Stimulated activated CD8-positive, alpha-beta memory T cell treated with anti-CD3 and anti-CD28 coated beads, Interleukin-4, amount 100 ng/mL, for 4 hours (primary cell): ENCODE measurements at regions not wholly inside any gene's neighbourhood (a gene's known extent, or its start where the extent isn't known, plus 50 kb on each side); places are given as distances from the start of the nearest gene placed in this dataset.

Experiments used
- DNase-seq, 2 donors: peaks; one replicate each; pipeline ENCODE4 v3.0.0-alpha.2; 2020; ENCODE audit warnings: low read depth in 2 of 2, low spot score in 1 of 2

DNA sequence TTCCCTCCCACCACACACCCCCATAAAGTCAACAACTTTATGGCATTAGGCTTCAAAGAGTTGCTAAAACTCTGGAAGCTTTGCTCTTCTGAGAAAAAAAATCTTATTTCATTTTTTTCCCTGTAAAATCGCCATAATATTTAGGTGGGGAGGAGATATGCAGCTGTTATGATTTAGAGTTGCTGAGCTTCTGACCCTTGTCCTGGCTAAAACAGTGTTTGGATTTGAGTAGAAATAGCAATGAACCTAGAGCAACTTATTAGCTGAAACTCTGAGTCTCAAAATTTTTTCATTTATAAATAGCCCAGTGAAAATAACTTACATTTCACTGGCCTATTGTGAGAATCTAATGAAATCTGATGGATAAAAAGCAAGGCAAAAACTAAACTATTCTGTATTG is 482.8 kb upstream of the NFIA start:
- DNase-seq: no peak

DNA sequence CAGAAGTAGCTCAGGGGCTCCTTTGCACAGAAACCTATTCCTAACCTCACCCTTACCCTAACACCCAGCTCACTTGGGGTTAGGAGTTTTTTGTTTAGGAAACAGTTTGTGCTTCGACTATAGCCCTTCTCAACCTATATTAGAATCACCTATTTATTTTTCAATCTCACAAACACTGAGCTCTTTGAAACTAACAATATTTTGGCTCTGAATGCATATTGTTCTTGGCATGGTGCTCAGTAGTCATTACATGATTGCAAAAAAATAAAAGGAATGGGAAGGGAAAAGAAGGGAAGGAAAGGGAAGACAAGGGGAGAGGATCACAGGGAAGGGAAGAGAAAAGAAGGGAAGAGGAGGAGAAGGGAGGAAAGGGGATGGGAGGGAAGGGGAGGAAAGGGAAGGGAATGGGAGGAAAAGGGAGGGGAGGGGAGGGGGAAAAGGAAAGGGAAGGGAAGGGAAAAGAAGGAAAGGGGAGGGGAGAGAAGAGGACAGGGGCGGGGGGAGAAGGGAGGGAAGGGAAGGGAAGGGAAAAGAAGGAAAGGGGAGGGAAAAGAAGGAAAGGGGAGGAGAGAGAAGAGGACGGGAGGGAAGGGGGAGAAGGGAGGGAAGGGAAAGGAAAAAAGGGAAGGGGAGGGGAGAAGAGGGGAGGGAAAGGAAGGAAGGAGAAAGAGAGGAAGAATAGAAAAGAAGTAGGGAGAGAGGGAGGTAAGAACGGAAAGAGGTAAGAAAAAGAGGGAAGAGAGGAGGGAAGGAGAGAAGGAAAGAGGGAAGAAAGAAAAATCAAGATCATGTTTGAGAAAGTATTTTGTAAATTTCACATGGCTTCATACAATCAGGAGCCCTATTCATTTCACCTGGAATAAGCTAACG is 484.1 kb upstream of the NFIA start:
- DNase-seq: no peak

DNA sequence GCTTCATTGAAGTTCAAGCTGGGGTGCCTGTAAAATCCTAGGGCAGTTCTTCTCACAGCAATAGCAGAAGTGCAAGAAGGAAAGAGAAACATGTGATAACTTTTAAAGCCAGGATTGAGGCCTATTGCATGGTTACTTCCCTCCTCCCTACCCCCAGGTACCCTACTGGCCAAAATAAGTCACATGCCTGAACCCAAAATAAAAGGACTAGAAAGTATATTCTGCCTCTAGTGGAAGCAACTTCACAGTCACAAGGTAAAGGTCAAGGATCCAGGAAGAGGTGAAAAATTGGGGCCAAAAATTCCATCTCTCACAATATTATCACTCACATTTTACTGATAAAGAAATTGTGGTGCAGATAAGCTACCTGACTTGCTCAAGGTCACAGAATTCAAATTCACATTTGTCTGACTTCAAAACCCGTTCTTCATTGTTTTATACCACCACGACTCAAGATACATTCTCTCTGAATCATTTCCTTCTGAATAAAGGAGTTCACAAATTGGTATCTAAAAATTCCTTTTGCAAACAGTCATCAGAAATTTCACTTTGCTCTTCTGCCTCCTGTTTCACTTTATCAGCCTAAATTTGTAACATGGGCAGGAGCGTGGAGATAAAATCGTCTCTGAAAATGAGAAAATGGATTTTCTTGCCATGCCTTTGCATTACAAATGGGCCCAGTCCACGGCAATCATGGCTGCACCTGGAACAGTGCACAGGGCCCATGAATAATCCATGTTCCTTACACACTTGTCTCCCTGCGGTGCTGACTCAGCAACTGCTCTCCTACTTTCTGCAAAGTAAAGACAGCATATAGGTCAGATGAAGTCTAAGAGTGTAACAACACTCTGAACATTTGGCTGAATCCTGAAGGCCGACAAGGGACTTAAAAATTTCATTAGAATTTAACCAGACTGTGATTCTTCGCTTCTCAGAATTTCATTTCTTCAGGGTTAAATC is 485.3 kb upstream of the NFIA start:
- no peak for DNase-seq

GRCh38 chr1:60591583-60591982 is 490.8 kb upstream of the NFIA start:
- DNase-seq: no peak

GRCh38 chr1:60589916-60590315 is 492.4 kb upstream of the NFIA start:
- DNase-seq: no peak

GRCh38 chr1:60589046-60589748 is 493.2 kb upstream of the NFIA start:
- no peak for DNase-seq

DNA sequence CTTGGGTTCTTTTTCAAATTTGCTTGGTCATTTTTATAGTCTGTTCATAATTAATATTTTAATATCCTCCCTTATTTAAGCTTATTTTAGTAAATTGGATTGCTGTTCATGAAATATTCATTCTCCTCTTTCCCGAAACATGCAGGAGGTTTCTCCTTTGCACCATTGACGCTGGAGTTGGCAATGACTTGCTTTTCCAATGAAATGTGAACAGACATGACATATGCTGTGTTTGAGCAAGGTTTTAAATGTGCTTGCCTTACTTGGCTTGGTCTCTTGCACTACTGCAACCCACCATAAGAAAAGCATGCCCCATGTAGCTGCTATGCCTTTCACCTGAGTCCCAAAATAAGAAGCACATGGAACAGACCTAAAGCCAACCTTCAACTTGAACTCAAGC is 498.0 kb upstream of the NFIA start:
- no peak for DNase-seq

DNA sequence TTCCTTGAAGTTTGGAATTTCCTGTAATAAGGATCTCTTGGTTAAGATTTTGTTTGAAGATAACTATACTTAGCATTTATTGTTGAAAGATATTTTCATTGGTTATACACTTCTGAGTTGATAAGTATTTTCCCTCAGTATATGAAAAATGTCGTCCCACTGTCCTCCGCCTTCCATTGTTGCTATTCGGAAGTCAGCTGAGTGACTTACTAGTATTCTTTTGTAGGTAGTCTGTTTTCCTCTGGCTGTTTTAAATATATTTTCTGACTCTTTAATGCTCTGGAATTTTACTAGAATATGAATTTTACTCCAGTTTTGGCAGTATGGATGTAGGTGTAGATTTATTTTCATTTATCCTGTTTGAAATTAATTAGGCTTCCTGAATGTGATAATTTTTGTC is 498.7 kb upstream of the NFIA start:
- no peak for DNase-seq

DNA sequence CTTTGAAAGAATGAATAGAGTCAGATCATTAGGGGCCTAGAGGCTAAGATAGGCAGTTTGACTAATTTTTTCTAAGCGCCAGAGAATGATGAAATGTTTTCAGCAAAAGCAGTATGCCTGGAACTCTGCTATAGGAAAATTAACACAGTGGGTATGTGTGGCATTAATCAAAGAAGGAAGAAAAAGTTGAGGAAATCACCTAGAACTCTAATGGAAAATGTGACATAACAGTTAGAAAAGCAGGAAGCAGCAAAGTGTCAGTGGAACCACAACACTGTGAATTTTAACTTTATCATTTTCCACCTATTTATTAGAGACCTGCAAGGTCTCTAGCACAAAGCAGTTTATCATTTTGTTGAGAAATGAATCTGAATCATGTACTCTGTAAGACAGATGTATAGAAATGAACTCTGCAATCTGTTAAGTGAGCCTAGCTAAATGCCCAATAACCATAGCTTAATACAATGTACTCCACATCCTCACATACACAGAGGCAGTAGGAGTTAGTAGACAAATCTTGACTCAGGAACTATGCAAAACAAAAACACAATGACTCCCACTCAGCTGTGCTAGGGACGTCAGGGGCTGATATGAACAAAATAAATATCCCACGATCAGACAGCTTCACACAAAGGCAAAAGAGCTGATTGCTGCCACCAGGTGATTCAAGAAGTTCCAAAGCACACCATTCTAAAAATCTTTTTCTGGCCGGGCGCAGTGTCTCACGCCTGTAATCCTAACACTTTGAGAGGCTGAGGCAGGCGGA is 500.7 kb upstream of the NFIA start:
- no peak for DNase-seq

DNA sequence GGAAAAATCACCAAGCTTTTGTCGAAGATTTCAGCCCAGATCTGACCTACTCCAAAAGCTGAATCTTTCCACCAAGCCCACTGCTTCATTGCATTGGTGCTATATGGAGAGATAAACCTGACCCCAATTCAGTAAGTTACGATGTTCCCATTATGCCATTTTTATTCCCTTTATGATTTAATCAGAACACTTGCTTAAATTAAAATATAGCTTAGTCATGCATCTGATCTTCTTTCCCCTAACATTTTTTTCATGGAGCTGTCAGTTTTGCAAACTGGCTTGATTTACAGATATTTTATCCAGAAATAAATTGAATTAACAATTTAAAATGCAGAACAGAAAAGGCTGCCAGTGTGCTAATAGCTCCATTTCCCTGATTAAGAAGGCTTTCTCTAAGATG is 503.5 kb upstream of the C1orf87 start:
- DNase-seq: no peak

GRCh38 chr1:60575326-60575977 is 501.9 kb upstream of the C1orf87 start:
- no peak for DNase-seq

DNA sequence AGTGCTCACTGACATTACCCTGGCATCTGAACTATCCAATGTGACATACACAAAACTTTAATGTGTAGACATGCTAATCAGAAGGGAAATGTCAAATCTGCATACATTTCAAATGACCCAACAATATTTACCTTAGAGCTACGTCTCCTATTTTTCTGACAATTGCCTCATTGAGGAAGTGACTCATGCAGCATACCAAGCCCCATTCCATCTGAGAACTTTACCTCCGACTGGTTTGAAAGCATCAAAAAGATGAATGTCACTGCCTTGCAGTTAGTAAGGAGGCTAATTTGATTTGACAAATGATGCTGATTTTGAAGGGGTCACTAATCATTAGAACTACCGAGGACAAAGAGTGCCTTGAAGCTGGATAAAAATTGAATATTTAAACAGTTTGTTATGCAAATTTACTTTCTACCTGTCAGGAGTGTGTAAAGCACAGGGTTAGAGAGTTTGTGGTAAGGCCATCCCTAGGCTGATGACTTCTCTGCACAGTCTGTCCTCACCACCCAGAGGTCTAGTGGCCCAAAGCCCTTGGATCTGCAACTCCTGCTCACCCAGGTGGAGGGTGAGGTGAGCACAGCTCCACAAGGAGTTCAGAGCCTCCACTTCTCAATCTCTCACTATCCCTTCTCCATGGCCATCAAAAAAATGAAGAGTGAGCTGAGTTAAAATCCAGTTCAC is 500.3 kb upstream of the C1orf87 start:
- DNase-seq: no peak

DNA sequence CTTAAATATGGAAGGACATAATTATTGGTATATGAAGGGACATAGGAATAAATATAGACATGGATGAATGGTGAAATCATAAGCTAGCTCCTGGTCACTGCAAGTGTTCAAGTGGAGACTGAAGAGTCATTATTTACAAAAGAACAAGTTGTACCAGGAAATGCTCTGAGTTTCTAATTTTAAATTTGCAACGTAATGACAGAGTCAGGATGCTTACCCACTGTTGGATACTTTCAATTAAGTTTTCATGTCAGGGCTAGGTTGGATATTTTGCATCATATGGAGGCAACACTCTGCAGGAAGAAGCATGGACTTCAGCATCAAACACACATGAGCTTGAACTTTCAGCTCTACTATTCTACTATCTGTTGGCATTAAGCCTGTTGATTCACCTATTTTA is 499.6 kb upstream of the C1orf87 start:
- DNase-seq: no peak

DNA sequence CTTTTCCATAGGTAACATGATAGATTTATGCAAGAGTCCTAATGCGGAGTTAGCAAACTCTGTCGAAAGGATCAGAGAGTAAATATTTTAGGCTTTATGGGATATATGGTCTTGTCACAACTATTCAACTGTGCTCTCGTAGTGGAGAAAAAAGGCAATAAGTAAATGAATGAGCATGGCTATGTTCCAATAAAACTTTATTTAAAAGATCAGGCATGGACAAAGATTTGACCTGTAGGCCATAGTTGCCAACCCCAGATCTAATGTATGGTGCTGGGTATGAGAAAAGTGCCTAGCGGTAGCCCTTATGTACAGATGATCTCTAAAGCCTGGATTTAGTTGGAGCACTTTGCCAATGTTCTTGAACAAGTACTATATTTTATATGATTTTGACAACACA is 498.8 kb upstream of the C1orf87 start:
- no peak for DNase-seq

DNA sequence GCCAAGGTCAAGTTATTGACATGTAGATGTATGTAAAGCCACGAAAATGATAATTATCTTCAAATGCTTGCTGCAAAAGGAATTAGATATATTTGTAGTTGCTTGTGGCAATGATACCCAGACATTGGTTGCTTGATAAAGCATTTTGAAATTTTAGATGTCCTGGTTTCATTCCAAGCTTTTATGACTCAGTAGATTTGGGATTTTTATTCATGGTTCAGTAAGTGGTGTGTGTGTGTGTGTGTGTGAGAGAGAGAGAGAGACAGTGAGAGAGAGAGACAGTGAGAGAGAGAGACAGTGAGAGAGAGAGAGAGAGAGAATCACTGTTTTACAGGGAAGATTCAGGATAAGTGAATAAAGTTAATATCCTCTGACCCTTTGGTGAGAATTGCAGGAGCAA is 498.2 kb upstream of the C1orf87 start:
- no peak for DNase-seq

GRCh38 chr1:60569189-60569588 is 495.6 kb upstream of the C1orf87 start:
- DNase-seq: no peak

DNA sequence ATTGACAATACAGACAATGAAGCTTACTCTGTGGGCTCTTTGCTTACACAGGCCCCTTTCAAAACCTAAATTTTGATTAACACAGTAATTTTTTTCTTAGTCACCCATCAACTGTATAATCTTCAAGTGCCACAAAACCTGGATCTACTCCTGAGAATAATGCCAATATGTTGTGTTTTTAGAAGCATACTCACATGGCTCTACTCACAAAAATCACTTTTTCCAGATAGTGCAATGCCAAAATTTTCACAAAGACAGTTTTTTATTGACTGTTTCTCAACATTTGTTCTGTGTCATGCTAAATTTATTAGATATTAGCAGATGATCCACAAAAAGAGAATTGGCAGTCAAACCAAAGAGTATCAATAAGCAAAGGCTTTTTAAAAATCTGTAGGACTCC is 493.7 kb upstream of the C1orf87 start:
- DNase-seq: no peak

- DNase-seq: no peak
Measured at GRCh38 chr1:60564916-60565750, 491.6 kb upstream of the C1orf87 start.
